GM21717 (cell line): ENCODE measurements at regions not wholly inside any gene's neighbourhood (a gene's known extent, or its start where the extent isn't known, plus 50 kb on each side); places are given as distances from the start of the nearest gene placed in this dataset.
A peak's percentile ranks its signal among the peaks of the same experiment; 100 is the strongest.

Source experiments
- ATAC-seq: cut with Tn5 transposase; IDR thresholded peaks from one replicate; pipeline ENCODE4 v1.9.1; 2021; ENCODE audit warnings: mild to moderate bottlenecking, moderate library complexity; ENCODE audit not compliant: unreplicated experiment

- ATAC-seq = no peak
Measured at GRCh38 chr6:105598264-105598663, 195.4 kb upstream of the PREP start.

DNA sequence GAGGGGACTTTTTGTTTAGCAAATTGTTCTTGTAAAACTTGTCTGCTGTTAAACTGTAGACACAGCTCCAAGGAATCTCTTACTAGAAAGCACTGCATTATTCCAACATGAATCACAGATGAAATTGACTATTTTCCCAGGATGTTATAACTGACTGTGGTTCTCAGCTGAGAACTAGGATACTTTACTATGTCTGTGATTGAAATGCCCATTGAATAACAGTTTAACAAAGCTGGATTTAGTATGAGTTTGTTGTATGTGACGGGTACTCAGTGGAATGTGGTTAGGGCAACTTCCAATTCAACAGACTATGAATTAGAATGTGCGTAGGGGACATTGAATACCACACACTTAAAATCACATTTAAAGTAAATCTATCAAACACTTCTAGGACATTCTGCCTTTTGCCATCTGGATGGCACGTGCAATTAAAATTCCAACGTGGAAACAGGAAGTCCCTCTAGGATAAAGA, 193.4 kb upstream of the PREP start:
- no peak for ATAC-seq

GRCh38 chr6:105595829-105596228, 192.9 kb upstream of the PREP start:
- ATAC-seq = no peak

GRCh38 chr6:105594821-105595220, 191.9 kb upstream of the PREP start:
- no peak for ATAC-seq

- ATAC-seq = no peak
Measured at GRCh38 chr6:105593805-105594671, 191.2 kb upstream of the PREP start.

DNA sequence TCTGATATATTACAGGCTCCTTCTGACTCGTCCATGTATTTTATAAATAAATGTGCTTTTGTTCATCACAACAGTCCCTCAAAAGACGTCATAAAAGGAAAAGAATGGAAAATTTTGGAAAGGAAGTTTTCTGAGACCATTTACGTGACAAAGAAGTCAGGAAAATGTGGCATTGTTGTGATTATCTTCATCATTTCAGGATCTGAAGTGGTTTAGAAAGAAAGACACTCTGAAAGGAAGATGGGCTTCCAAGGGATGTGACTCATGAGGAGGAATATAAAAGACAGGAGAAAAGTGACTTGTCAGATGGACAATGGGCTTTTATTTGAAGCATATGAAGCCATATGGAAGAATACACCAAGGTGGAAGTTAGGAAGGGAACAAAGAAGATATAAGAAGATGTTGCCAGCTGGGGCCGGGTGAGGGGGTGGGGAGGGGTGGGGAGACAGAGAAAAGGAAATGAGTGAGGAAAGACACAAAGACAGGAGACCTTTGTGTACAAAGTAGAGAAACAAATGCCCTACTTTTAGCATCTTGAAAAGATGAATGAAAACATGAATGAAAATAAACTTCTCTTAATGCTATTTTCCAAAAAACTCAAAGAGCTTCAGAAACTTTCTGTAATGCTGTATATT, 190.3 kb upstream of the PREP start:
- no peak for ATAC-seq

DNA sequence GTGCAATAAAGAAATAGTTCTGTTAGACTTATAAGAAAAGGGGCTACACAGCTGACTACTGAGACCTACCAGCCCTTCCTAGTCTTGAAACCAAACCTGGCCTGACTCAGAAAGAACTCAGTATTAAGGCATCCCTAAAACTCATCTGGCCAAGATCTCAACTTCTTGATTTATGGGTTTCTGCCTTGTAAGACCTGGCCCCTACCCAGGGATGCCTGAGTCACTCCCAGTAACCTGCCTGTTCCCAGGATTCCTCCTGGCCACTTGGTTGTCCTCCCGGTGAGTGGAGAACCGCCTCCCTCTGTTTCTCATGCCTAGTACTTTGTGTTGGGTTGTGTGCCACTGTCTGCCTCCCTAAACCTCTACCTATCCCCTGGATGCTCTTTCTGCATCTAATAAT, 189.4 kb upstream of the PREP start:
- ATAC-seq = no peak

DNA sequence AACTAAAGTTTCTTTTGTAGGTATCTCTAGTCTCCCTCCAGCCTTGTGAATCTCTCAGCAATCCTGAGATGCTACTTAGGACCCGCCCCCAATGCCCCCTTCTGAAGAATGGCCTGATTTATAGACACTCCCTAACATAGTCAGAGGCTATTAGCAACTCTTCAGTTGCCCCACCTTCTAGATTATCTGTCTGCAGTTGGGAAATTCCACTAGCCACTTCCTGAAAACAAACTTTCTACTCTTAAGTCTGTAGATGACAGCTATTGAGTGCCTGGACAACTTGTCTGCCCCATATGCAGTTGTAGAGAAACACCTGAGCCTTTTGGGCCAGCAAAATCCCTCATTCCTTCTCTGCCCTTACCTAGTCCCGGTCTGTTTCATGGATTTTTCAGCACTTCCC, 188.2 kb upstream of the PREP start:
- peak; percentile 97 for ATAC-seq

DNA sequence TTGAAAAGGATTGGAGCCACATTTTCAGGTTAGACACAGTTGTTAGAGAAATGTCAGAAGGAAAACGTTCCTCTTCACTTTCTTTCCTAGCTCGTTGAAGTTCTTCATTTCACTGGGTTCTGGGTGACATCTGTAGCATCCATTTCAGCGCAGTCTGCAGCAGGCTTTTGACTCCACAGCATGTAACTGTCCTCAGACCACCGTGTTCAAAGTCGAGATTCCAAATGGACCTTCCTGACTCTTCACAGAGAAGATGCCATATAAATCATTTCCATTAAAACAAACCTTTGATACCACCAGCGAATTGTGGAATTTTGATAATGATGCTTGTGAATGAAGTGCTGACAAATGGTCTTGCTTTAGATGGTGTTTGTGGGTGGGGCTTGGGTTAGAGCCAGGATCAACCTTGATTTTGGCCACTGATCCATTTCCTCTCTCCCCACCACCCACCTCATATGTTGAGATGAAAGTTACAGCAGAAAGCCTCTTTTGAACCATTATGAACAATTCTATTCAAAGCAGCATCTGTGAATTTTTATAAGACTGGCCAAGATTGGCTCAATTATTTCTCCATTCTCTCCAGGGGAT, 185.3 kb upstream of the PREP start:
- ATAC-seq = no peak

DNA sequence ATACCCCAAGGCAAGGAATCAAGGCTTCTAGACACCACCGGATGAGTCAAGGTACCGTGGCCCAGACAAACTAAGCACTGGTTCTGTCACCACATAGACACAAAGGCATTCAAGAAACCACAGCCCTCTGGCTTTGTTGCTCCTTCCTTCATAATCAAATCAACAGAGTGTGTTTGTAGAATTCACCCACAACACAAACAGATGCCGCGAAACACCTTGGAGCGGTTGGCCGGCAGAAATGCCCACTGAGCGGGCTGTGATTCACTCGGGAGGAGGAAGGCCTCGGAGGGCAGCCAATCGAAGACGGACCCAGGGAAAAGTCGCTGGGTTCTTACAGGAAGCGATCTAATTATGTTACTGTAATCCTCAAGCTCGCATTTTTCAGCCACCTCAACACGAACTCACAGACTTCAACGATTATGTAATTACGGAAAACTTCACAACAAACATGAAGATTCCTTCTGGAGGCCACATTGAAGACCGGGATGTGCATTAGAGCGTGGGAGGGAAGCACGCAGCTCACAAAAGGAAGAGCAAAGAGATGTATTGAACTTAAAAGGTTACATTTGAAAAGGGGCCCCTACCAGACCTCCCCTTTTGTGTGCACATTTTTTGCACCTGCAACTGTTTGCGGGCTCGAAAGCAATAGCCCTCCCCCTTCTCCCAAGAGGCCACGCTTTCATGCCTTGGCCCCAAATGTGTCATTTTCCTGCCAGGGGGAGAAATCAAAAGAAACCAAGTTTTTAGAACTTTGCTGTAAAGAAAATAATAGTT, 184.7 kb upstream of the PREP start:
- ATAC-seq = no peak

GRCh38 chr6:105578179-105578707, 175.4 kb upstream of the PREP start:
- no peak for ATAC-seq

DNA sequence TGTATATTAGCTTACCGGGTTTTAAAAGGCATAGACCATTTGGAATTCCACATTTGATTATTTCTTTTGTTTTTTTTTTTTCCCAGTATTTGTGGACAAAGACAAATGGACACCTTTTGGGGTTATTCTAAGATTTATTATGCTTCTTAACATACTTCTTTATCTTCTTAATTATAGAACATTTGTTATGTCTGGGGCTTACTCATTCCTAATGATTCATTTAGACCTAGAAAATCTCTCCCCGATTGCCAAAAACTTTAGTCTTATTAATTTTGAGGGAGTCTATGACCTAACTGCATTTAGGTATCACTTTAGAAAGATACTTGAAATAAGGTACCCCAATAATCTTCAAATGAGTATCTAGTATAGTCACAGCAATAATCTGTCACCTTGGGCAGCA, 170.7 kb upstream of the PREP start:
- no peak for ATAC-seq

DNA sequence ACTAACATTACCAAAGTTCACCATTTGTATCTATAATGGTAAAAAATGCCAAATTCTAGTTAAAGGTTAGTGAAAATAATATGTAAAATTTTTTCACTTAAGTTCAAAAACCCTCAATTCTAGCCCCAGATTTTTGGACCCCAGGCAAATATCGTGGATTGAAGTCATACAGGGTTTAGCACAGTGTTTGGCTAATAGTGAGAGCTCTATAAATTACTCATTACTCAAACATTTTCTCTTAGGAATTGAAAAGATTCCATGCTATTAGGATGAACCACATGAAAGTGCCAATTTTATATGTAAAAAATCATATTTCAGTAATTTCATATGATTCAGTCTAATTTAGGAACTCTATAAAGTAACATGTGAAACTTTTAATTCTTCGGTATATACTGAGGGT, 170.3 kb upstream of the PREP start:
- ATAC-seq = no peak

DNA sequence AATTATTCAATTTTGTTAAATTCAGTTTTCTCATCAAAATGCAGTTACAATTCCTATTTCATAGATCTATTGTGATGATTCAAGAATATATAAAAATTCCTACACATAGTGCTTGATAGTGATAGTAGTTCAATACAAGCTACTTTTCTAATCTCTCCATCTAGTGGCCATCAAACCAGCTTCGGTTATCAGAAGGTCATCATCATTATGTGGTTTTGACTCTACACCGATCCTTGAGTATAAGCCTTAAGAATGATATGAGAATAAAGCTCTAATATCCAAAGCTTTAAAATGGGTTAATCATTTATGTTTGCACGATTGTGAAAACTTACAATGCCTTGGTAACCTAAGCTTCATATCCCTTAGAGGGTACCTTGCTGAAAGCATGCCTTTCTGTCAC, 167.5 kb upstream of the PREP start:
- ATAC-seq = no peak

- ATAC-seq = no peak
Measured at GRCh38 chr6:105569706-105570105, 166.8 kb upstream of the PREP start.

DNA sequence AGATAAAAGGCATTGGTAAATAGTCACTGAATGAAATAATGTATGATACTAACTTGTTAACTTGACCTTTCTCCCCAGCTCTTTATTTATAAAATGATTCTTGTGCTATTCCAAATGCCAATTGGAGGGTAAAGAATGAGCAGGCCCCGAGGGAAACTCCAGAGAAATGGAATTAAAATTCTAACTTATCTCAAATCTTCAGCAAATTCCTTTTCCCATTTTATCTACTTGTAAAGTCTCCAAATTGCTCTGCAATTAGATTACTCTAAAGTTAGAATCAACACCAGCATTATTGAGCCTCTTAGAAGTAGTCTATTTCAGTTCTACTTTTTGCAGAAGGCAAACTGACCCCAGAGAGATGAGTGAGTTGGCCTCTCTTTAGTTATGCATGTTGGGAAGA, 165.9 kb upstream of the PREP start:
- no peak for ATAC-seq

GRCh38 chr6:105568142-105568541, 165.3 kb upstream of the PREP start:
- no peak for ATAC-seq

GRCh38 chr6:105567140-105567539, 164.3 kb upstream of the PREP start:
- no peak for ATAC-seq

- ATAC-seq = no peak
Measured at GRCh38 chr6:105566503-105566902, 163.6 kb upstream of the PREP start.

DNA sequence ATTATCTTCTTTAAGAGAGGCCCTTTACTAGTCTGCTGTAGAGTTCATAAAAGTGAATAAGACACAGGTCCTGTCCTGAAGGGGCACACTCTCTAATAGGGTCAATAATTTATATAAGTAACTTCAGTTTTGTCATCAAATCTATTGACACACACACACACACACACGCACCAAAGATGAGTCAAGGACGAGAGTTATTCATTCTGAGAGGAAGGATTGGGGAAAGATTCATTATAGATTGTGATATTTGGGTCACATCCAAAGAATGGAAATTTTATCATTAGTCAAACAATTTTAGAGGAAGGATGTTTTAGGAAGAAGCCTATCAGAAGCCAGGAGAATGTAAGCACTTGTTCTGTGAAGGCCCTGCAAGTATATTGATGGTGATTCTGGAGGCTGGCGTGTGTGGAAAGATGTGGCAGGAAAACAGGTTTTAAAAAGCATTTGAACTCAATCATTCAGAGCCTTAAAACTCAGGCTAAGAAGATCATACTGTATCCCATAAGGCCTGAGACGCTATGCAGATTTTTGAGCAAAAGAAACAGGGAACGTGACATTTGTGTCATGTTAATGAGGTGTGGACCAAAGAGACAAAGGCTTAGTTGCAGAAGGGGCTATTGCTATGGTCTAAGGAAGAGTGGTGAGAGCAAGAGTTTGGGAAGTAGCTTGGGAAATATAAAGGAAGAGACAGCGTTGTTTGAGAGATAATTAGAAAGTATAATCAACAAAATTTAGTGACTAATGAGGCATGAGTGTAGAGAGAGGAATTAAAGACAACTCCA, 161.4 kb upstream of the PREP start:
- ATAC-seq = no peak
